ENCODE measurements at regions not wholly inside any gene's neighbourhood (a gene's known extent, or its start where the extent isn't known, plus 50 kb on each side); places are given as distances from the start of the nearest gene placed in this dataset.

DNA sequence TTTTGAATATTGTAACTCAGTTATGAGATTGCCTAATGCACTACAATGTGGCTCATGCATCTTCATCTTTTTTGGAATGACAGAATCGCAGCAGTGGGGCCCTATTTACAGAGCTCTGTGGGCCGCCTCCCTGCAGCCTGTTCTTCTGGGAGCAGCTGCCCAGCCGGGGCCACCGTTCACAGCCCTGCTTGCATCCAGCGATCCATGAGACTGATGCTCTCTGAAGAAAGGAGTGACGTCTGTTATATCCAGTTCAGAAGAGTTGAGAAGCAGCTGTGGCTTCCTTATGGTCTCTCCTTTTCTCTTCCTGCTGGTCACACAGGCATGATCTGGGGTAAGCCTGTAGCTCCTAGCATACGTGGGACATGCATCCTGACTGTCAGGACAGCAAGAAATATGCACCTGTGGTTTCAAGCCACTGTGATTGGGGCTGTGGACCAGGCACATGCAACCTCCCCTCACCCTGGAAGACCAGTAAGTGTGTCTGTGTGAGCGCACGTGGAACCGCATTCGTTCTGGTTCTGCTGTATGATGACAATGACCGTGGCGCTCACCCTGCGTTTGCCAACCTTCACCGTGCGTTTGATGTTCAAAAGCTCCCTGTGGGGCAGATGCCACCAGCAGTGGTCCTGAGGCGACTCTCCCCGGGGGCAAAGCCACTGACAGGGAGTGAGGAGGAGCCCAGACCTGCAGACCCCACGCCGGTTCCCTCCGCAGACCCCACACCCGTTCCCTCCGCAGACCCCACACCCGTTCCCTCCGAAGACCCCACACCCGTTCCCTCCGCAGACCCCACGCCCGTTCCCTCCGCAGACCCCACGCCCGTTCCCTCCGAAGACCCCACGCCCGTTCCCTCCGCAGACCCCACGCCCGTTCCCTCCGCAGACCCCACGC, 189.8 kb downstream of the TMEM18 start:
- TF ChIP-seq, protein P1, sequence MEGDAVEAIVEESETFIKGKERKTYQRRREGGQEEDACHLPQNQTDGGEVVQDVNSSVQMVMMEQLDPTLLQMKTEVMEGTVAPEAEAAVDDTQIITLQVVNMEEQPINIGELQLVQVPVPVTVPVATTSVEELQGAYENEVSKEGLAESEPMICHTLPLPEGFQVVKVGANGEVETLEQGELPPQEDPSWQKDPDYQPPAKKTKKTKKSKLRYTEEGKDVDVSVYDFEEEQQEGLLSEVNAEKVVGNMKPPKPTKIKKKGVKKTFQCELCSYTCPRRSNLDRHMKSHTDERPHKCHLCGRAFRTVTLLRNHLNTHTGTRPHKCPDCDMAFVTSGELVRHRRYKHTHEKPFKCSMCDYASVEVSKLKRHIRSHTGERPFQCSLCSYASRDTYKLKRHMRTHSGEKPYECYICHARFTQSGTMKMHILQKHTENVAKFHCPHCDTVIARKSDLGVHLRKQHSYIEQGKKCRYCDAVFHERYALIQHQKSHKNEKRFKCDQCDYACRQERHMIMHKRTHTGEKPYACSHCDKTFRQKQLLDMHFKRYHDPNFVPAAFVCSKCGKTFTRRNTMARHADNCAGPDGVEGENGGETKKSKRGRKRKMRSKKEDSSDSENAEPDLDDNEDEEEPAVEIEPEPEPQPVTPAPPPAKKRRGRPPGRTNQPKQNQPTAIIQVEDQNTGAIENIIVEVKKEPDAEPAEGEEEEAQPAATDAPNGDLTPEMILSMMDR (IDR thresholded peaks at IDR 0.05; ENCODE audit: borderline replicate concordance, extremely low read depth, low read length, poor library complexity, severe bottlenecking) = no peak
- no peak for TF ChIP-seq EZH2 (IDR thresholded peaks at IDR 0.05; ENCODE audit: borderline replicate concordance, low read depth, low read length, severe bottlenecking)
